Breast epithelium (tissue), 4 donors: ENCODE measurements at regions not wholly inside any gene's neighbourhood (a gene's known extent, or its start where the extent isn't known, plus 50 kb on each side); places are given as distances from the start of the nearest gene placed in this dataset.
"Not testable (repeated sequence)": the region's sequence is repeated elsewhere in the genome, so short reads cannot be mapped to it uniquely, and the experiment has no call there.

Experiments
- DNase-seq, 2 donors: peaks; one replicate each; pipeline ENCODE4 v3.0.0-alpha.2; 2019; ENCODE audit warnings: low spot score in 2 of 2
- H3K27ac ChIP-seq, 2 donors: fragments of 200-600 bp; sonication (generic) in 1 of 2; one replicate each; pipeline ENCODE4 v1.5.1; 2016 to 2019; ENCODE audit warnings: mild to moderate bottlenecking in 1 of 2
- H3K27me3 ChIP-seq, 2 donors: fragments of 200-600 bp; sonication (generic) in 1 of 2; one replicate each; pipeline versions ENCODE4 v1.5.1 to v1.6.0; 2017 to 2019; ENCODE audit warnings: control low read depth in 1 of 2, mild to moderate bottlenecking in 1 of 2
- H3K36me3 ChIP-seq: fragments of 200-600 bp; one replicate; pipeline ENCODE4 v1.5.1; 2019
- H3K4me1 ChIP-seq, 2 donors: fragments of 200-600 bp; sonication (generic); one replicate each; pipeline ENCODE4 v1.5.1; 2016 to 2019; ENCODE audit warnings: control low read depth in 1 of 2
- H3K4me3 ChIP-seq, 3 donors: fragments of 200-600 bp; sonication (generic); 1 replicate in 2 of 3; 2 replicates in 1 of 3; pipeline ENCODE4 v1.5.1; 2016 to 2019; ENCODE audit warnings: mild to moderate bottlenecking in 3 of 3, moderate library complexity in 2 of 3
- H3K9me3 ChIP-seq, 2 donors: fragments of 200-600 bp; sonication (generic) in 1 of 2; one replicate each; pipeline ENCODE4 v1.5.1; 2016 to 2019; ENCODE audit warnings: control low read depth in 1 of 2
- POLR2A ChIP-seq: fragments of 450-650 bp; IDR thresholded peaks from one replicate; pipeline ENCODE4 v1.6.1; 2016; ENCODE audit warnings: antibody characterized with exemption, mild to moderate bottlenecking, moderate library complexity
- POLR2AphosphoS5 ChIP-seq, 3 donors: sonication (generic); formaldehyde crosslinking; IDR thresholded peaks; one replicate each; pipeline ENCODE4 v1.6.1; 2017; ENCODE audit warnings: antibody characterized with exemption in 3 of 3
- intact Hi-C: fragments of 100-400 bp; cut with DNase I; formaldehyde crosslinking; loops from one replicate; pipeline ENCODE4 v1.15.1; 2023; ENCODE audit warnings: low total_unique reads
- TF ChIP-seq, protein P1 (sequence below), 3 donors: fragments of 450-650 bp; IDR thresholded peaks; one replicate each; pipeline ENCODE4 v1.5.1; 2016 to 2017; ENCODE audit warnings: antibody characterized with exemption in 3 of 3, mild to moderate bottlenecking in 3 of 3, moderate library complexity in 3 of 3

DNA sequence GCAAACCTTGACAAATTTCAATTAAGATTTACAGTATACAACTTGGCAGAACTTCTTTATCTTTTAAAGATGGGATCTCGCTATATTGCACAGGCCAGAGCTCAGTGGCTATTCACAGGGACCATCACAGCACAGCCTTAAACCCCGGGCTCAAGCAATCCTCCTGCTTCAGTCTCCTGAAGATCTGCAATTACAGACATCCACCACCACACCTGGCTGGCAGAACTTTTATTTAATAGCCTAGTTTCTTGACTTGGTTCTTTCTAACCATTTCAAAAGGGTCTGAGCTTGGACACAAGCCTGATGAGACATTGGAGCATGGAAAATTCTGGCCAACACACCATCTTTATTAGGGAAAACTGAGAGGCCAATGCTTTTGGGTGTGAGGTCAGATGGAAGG, 151.6 kb upstream of the KCNG1 start:
- H3K4me1 ChIP-seq: no peaks in the 10 kb centered on the region
- no peak overlapping the region for H3K4me3 ChIP-seq
- no peak overlapping the region for H3K27ac ChIP-seq
- H3K9me3 ChIP-seq: peaks cover 0 to 5% of the 10 kb centered on the region in 2 donors
- intact Hi-C loops: no loop called here
- H3K27me3 ChIP-seq: no peaks in the 10 kb centered on the region
- TF ChIP-seq POLR2AphosphoS5 (IDR thresholded peaks at IDR 0.05): no peak
- TF ChIP-seq POLR2A: no peak
- TF ChIP-seq, protein P1, sequence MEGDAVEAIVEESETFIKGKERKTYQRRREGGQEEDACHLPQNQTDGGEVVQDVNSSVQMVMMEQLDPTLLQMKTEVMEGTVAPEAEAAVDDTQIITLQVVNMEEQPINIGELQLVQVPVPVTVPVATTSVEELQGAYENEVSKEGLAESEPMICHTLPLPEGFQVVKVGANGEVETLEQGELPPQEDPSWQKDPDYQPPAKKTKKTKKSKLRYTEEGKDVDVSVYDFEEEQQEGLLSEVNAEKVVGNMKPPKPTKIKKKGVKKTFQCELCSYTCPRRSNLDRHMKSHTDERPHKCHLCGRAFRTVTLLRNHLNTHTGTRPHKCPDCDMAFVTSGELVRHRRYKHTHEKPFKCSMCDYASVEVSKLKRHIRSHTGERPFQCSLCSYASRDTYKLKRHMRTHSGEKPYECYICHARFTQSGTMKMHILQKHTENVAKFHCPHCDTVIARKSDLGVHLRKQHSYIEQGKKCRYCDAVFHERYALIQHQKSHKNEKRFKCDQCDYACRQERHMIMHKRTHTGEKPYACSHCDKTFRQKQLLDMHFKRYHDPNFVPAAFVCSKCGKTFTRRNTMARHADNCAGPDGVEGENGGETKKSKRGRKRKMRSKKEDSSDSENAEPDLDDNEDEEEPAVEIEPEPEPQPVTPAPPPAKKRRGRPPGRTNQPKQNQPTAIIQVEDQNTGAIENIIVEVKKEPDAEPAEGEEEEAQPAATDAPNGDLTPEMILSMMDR (IDR thresholded peaks at IDR 0.05): no peak
- no peaks in the 10 kb centered on the region for H3K36me3 ChIP-seq
- no peak for DNase-seq

DNA sequence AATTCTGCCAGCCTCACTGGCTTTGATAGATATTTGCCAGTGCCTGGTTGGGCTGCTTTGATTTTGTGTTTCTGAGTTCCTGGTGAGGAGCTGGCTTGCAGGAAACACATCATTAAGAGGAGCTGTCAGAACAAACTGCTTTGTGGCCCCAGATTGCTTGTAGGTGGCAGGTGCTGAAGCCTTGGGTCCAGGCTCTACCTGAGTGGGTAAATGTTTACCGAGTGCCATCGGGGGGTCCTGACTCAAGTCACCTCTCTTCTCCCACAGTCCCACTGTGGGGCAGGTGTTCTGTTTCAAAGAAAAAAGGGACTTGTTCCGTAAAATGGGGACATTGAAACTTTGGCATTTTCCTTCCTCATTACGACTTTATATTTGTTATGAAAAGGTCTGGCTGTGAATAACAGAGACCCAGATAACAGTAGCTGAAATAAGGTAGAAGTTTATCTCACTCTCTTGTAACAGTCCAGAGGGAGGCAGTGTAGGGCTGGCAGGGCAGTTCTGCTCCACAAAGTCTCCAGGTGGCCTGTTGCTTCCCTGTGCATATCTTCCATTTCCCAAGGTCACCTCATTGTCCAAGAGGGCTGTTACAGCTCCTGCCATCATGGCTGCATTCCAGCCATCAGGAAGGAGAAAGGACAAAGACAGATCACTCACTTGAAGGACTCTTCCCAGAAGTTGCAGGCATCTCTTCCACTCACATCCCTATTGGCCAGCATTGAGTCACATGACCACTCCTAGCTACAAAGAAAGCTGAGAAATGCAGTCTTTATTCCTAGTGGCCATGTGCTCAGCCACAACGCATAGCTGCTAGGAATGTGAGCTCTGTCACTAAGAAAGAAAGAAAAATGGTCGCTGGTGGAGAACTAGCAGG, 149.9 kb upstream of the KCNG1 start:
- Histone ChIP-seq H3K27me3 (no peaks in the 10 kb centered on the region), H3K27ac (no peak overlapping the region), H3K36me3 (no peaks in the 10 kb centered on the region), H3K4me1 (no peaks in the 10 kb centered on the region), H3K9me3 (peaks cover 0 to 9% of the 10 kb centered on the region in 2 donors), H3K4me3 (no peak overlapping the region)
- intact Hi-C loops: no loop called here
- DNase-seq: no peak
- TF ChIP-seq, protein P1 (IDR thresholded peaks at IDR 0.05): no peak
- no peak for TF ChIP-seq POLR2A
- no peak for TF ChIP-seq POLR2AphosphoS5 (IDR thresholded peaks at IDR 0.05)

DNA sequence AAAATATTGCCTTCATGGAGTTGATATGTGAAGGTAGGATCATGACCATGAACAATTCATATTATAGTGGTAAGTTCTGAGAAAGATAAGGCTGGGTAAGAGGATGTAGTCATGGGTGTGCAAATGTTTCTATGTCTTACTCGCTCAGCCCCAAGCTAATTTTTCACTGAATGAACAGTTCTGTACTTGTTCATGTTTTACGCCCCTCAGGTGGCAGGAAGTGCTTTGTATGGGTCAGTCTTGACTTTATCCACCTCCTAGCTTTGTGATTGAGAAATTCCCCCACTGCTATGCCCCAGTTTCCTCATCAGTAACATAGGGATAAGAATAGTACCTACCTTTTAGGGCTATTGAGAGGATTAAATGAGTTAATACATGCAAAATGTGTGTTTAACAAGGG, 148.2 kb upstream of the KCNG1 start:
- H3K4me1 ChIP-seq: no peaks in the 10 kb centered on the region
- H3K27ac ChIP-seq: no peak overlapping the region
- no peaks in the 10 kb centered on the region for H3K36me3 ChIP-seq
- peaks cover 0 to 9% of the 10 kb centered on the region in 2 donors for H3K9me3 ChIP-seq
- H3K4me3 ChIP-seq: no peak overlapping the region
- intact Hi-C loops: no loop called here
- TF ChIP-seq POLR2AphosphoS5 (IDR thresholded peaks at IDR 0.05) (no peak), POLR2A (no peak)
- TF ChIP-seq, protein P1 (IDR thresholded peaks at IDR 0.05): no peak
- H3K27me3 ChIP-seq: peaks cover 0 to 5% of the 10 kb centered on the region in 2 donors
- no peak for DNase-seq

DNA sequence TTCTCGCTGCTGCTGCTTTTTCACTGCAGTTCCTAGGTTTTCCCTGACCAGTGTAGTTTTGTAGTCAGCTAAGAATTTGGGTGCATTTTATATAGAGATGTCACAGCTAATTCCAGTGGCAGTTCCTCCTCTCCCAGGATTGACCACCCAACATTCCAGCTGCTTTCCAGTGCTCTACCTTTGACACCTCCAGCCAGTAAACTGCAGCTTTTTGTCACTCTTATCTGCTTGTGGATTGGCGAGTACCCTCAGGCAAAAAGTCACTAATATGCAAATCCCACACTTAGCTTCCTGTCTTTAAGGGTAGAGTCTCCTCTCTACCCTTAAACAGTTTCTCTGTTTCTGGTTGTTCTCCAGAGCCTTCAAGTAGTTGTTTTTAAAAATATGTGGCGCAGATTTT, 146.9 kb upstream of the KCNG1 start:
- H3K4me1 ChIP-seq: no peaks in the 10 kb centered on the region
- DNase-seq: no peak
- H3K9me3 ChIP-seq: peaks cover 0 to 9% of the 10 kb centered on the region in 2 donors
- H3K36me3 ChIP-seq: no peaks in the 10 kb centered on the region
- H3K27ac ChIP-seq: no peak overlapping the region
- intact Hi-C loops: no loop called here
- TF ChIP-seq, protein P1 (IDR thresholded peaks at IDR 0.05): no peak
- no peak for TF ChIP-seq POLR2A
- no peak for TF ChIP-seq POLR2AphosphoS5 (IDR thresholded peaks at IDR 0.05)
- H3K27me3 ChIP-seq: peaks cover 0 to 11% of the 10 kb centered on the region in 2 donors
- H3K4me3 ChIP-seq: no peak overlapping the region

DNA sequence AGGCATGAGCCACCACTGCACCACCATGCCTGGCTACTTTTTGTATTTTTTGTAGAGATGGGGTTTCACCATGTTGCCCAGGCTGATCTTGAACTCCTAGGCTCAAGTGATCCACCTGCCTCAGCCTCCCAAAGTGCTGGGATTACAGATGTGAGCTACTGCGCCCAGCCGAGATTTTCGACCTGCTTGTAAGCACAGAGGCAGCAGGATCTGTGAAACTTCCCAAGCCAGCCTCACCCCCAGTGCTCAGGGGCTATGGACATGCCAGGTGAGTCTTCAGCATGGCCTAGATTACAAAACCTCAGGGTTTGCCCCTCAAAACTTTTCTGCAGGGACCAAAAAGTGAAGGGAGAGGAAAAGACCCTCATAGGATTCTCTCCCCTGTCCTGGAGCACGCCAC, 145.0 kb upstream of the KCNG1 start:
- H3K27ac ChIP-seq, H3K4me1 ChIP-seq, H3K9me3 ChIP-seq, DNase-seq, intact Hi-C loops, H3K36me3 ChIP-seq, H3K4me3 ChIP-seq: not testable (repeated sequence)
- peaks cover 0 to 13% of the 10 kb centered on the region in 2 donors for H3K27me3 ChIP-seq
